OCI-LY1 (cell line): ENCODE measurements at regions not wholly inside any gene's neighbourhood (a gene's known extent, or its start where the extent isn't known, plus 50 kb on each side); places are given as distances from the start of the nearest gene placed in this dataset.

ENCODE experiments used
- H2AFZ ChIP-seq: fragments of 200-600 bp; sonication (generic), shearing (Covaris generic); 2 replicates; pipeline ENCODE4 v1.6.0; 2014; ENCODE audit warnings: antibody characterized with exemption, mild to moderate bottlenecking, low read length
- H3F3A ChIP-seq: fragments of 200-600 bp; sonication (generic), shearing (Covaris generic); 2 replicates; pipeline ENCODE4 v1.6.0; 2014; ENCODE audit warnings: mild to moderate bottlenecking, antibody characterized with exemption, low read length, moderate library complexity; ENCODE audit not compliant: insufficient read depth
- H3K27ac ChIP-seq: fragments of 200-600 bp; sonication (generic); 2 replicates; pipeline ENCODE4 v1.5.1; 2014; ENCODE audit warnings: low read length, mixed run types, mild to moderate bottlenecking, low read depth; ENCODE audit not compliant: poor library complexity, severe bottlenecking
- H3K27me3 ChIP-seq: fragments of 200-600 bp; sonication (generic); 2 replicates; pipeline ENCODE4 v1.6.0; 2014; ENCODE audit warnings: antibody characterized with exemption, mild to moderate bottlenecking, low read length, moderate library complexity; ENCODE audit not compliant: insufficient read depth
- H3K36me3 ChIP-seq: fragments of 200-600 bp; sonication (generic); 2 replicates; pipeline ENCODE4 v1.6.1; 2014; ENCODE audit warnings: mild to moderate bottlenecking, antibody characterized with exemption, low read length, moderate library complexity, mixed read lengths; ENCODE audit not compliant: insufficient read depth
- H3K4me1 ChIP-seq: fragments of 200-600 bp; sonication (generic); 2 replicates; pipeline ENCODE4 v1.5.1; 2014; ENCODE audit warnings: mild to moderate bottlenecking, low read length, moderate library complexity; ENCODE audit not compliant: insufficient read depth, severe bottlenecking
- H3K4me2 ChIP-seq: fragments of 200-600 bp; sonication (generic), shearing (Covaris generic); 2 replicates; pipeline ENCODE4 v1.6.1; 2014; ENCODE audit warnings: low read length
- H3K4me3 ChIP-seq: fragments of 200-600 bp; sonication (generic); 2 replicates; pipeline ENCODE4 v1.5.1; 2014; ENCODE audit warnings: low read length, low read depth, mild to moderate bottlenecking, mixed read lengths; ENCODE audit not compliant: poor library complexity, severe bottlenecking
- H3K79me2 ChIP-seq: fragments of 200-600 bp; shearing (Covaris generic); 2 replicates; pipeline ENCODE4 v1.6.1; 2016; ENCODE audit warnings: mixed run types, low read length, mixed read lengths; ENCODE audit not compliant: insufficient read depth
- H3K9ac ChIP-seq: fragments of 200-600 bp; sonication (generic), shearing (Covaris generic); 2 replicates; pipeline ENCODE4 v1.6.1; 2014; ENCODE audit warnings: mild to moderate bottlenecking, low read length, mixed read lengths
- H3K9me2 ChIP-seq: fragments of 200-600 bp; sonication (generic), shearing (Covaris generic); 2 replicates; pipeline ENCODE4 v1.6.1; 2014; ENCODE audit warnings: low read depth, mild to moderate bottlenecking, low read length, mixed read lengths
- H3K9me3 ChIP-seq: fragments of 200-600 bp; shearing (Covaris generic); 2 replicates; pipeline ENCODE4 v1.6.1; 2014; ENCODE audit warnings: low read length, mixed read lengths
- H4K20me1 ChIP-seq: fragments of 200-600 bp; sonication (generic), shearing (Covaris generic); 2 replicates; pipeline ENCODE4 v1.6.0; 2016; ENCODE audit warnings: mild to moderate bottlenecking, low read length; ENCODE audit not compliant: insufficient read depth
- CTCF ChIP-seq: fragments of 200-600 bp; sonication (generic), shearing (Covaris generic); IDR thresholded peaks from 2 replicates; pipeline ENCODE4 v1.5.1; 2017; ENCODE audit warnings: mild to moderate bottlenecking, antibody characterized with exemption, low read length, moderate library complexity, mixed read lengths
- EZH2 ChIP-seq: fragments of 200-600 bp; sonication (generic), shearing (Covaris generic); IDR thresholded peaks from 2 replicates; pipeline ENCODE4 v1.8.0; 2017; ENCODE audit warnings: borderline replicate concordance, mixed run types, mild to moderate bottlenecking, antibody characterized with exemption, low read length, moderate library complexity, mixed read lengths

DNA sequence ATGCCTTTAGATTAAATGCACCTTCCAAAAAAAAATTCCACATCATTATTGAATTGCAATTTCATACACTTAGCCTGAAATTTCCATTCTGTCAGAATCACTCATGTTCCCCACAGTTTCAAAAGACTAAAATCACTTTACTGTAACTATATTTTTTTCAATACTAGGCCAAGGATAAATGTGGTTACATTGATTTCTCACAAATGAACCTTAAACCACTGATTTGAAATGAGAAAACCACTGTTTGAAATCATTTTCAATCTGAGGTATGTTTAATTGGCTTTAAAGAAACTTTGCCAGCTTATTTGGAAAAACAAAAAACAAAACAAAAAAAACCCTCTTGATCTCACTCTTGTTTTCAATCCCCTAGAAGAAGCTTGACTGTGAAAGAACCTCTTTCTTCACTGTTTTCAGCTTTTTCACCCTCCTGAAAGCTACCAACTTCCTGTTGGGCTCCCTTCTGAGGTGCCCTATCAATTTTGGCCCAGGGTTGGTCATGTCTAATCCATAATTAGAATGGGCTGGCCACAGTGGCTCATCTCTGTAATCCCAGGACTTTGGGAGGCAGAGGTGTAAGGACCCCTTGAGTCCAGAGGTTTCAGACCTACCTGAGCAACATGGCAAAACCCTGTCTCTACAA, 242.5 kb downstream of the ADGRG6 start:
- H3K36me3 ChIP-seq: no peaks in the 10 kb centered on the region
- no peak overlapping the region for H3K27ac ChIP-seq
- no peaks in the 10 kb centered on the region for H3K79me2 ChIP-seq
- H3K9me2 ChIP-seq: no peaks in the 10 kb centered on the region
- no peak overlapping the region for H3K9ac ChIP-seq
- H2AFZ ChIP-seq: no peak overlapping the region
- no peaks in the 10 kb centered on the region for H3K4me1 ChIP-seq
- TF ChIP-seq CTCF (no peak), EZH2 (no peak)
- no peak overlapping the region for H3K4me2 ChIP-seq
- H3K4me3 ChIP-seq: no peak overlapping the region
- H3K9me3 ChIP-seq: no peaks in the 10 kb centered on the region
- H4K20me1 ChIP-seq: no peaks in the 10 kb centered on the region
- H3F3A ChIP-seq: no peaks in the 10 kb centered on the region
- no peaks in the 10 kb centered on the region; the same call in 1 of the 2 replicates for H3K27me3 ChIP-seq

- H3K27me3 ChIP-seq: no peaks in the 10 kb centered on the region; the same call in 1 of the 2 replicates
- no peak overlapping the region for H3K9ac ChIP-seq
- no peaks in the 10 kb centered on the region for H4K20me1 ChIP-seq
- no peak overlapping the region for H3K4me2 ChIP-seq
- H3K9me3 ChIP-seq: no peaks in the 10 kb centered on the region
- H3K79me2 ChIP-seq: no peaks in the 10 kb centered on the region
- TF ChIP-seq CTCF: no peak
- no peak for TF ChIP-seq EZH2
- no peaks in the 10 kb centered on the region for H3K4me1 ChIP-seq
- H3F3A ChIP-seq: no peaks in the 10 kb centered on the region
- no peaks in the 10 kb centered on the region for H3K9me2 ChIP-seq
- H3K27ac ChIP-seq: no peak overlapping the region
- H3K36me3 ChIP-seq: no peaks in the 10 kb centered on the region
- no peak overlapping the region for H2AFZ ChIP-seq
- H3K4me3 ChIP-seq: no peak overlapping the region
Observed at GRCh38 chr6:142545147-142545546, 243.3 kb downstream of the ADGRG6 start.

- TF ChIP-seq CTCF (no peak), EZH2 (no peak)
- no peaks in the 10 kb centered on the region for H3K79me2 ChIP-seq
- no peak overlapping the region for H3K4me3 ChIP-seq
- H4K20me1 ChIP-seq: no peaks in the 10 kb centered on the region
- no peaks in the 10 kb centered on the region for H3K36me3 ChIP-seq
- H3K9me2 ChIP-seq: no peaks in the 10 kb centered on the region
- no peaks in the 10 kb centered on the region for H3K4me1 ChIP-seq
- no peak overlapping the region for H3K4me2 ChIP-seq
- H3K9ac ChIP-seq: no peak overlapping the region
- H2AFZ ChIP-seq: no peak overlapping the region
- H3K9me3 ChIP-seq: no peaks in the 10 kb centered on the region
- H3K27me3 ChIP-seq: peaks cover 7% of the 10 kb centered on the region; the same call in 1 of the 2 replicates
- no peak overlapping the region for H3K27ac ChIP-seq
- no peaks in the 10 kb centered on the region for H3F3A ChIP-seq
Observed at GRCh38 chr6:142548566-142548965, 246.8 kb downstream of the ADGRG6 start.
